Lower lobe of right lung (tissue), 2 donors: ENCODE measurements at regions not wholly inside any gene's neighbourhood (a gene's known extent, or its start where the extent isn't known, plus 50 kb on each side); places are given as distances from the start of the nearest gene placed in this dataset.

ENCODE experiments used
- ATAC-seq, 2 donors: fragments of 200-7000 bp; cut with Tn5 transposase; one replicate each; pipeline ENCODE4 v1.9.1; 2020 to 2022; ENCODE audit warnings: mild to moderate bottlenecking in 2 of 2, moderate library complexity in 2 of 2
- DNase-seq: peaks from one replicate; pipeline ENCODE4 v3.0.0-alpha.2; 2020
- H3K27ac ChIP-seq: fragments of 200-600 bp; one replicate; pipeline ENCODE4 v1.8.0; 2022
- H3K27me3 ChIP-seq: fragments of 200-600 bp; one replicate; pipeline ENCODE4 v1.8.0; 2022; ENCODE audit warnings: low read depth
- H3K36me3 ChIP-seq: fragments of 200-600 bp; one replicate; pipeline ENCODE4 v1.8.0; 2022; ENCODE audit warnings: mild to moderate bottlenecking
- H3K4me1 ChIP-seq: fragments of 200-600 bp; one replicate; pipeline ENCODE4 v1.8.0; 2022
- H3K4me3 ChIP-seq: fragments of 200-600 bp; one replicate; pipeline ENCODE4 v1.8.0; 2022; ENCODE audit warnings: mild to moderate bottlenecking
- H3K9me3 ChIP-seq: fragments of 200-600 bp; one replicate; pipeline ENCODE4 v1.8.0; 2022
- CTCF ChIP-seq: fragments of 200-600 bp; IDR thresholded peaks from one replicate; pipeline ENCODE4 v1.8.0; 2022; ENCODE audit warnings: antibody characterized with exemption, mild to moderate bottlenecking
- intact Hi-C: fragments of 100-400 bp; cut with DNase I; formaldehyde crosslinking; loops from one replicate; pipeline ENCODE4 v1.11.0; 2022
- donor health status: DM: no; HTN: yes; CAD: no; lungs with severe emphysema.

DNA sequence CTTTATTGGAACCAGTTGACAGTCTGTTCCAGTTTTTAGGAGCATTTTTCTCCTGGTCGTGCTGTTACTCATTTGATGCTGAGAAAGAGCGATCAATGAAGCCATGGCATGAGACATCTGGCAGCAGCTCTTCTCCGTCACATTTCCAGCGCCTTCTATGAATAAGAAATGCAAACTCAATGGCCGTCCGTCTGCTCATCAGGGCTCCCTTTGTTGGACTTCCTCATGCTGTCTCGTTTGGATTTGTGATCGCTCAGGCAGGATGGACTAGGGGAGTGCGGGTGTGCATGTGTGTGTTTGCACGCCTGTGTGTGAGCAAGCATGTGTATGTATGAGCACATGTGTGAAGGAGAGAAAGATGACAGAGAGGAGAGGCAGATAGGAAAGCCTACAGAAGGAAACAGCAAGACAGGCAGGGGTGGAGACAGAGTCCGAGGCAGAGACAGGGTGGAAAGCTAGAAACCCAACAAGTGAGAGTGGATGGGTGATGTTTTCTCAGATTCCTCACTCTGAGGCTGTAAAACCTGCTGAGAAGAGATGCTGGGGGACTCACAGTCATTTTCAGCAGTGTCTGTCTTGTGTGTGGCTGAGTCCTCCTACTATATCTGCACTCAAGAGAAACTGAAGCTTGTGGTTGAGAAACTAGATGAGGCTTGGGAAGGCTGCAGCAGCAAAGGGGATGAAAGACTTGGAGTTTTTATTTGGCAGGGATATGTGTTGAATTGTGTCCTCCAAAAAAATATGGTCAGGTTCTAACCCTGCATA lies 56.0 kb upstream of the CLMP start:
- ATAC-seq (no peak), DNase-seq (no peak)
- Histone ChIP-seq H3K9me3 (no peaks in the 10 kb centered on the region), H3K36me3 (no peaks in the 10 kb centered on the region), H3K27me3 (no peaks in the 10 kb centered on the region), H3K27ac (no peak overlapping the region), H3K4me3 (no peak overlapping the region), H3K4me1 (no peaks in the 10 kb centered on the region)
- TF ChIP-seq CTCF = no peak
- intact Hi-C loops = no loop called here

DNA sequence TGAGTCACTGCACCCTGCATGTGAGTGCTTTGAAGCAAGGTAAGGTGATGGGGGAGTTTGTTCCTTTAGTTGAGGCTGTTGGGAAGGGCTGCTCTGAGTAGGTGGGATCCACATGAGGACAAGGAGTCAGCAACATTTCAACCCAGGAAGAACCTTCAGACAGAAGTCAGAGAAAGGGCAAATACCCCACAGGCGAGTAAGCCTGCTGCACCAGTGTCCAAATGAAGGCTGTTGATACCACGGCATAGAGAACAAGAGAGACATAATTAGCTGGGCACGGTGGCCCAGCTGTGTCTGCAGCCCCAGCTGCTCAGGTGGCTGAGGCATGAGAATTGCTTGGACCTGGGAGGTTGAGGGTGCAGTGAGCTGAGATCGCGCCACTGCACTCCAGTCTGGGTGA lies 54.3 kb upstream of the CLMP start:
- no peaks in the 10 kb centered on the region for H3K9me3 ChIP-seq
- no peaks in the 10 kb centered on the region for H3K36me3 ChIP-seq
- H3K4me1 ChIP-seq = no peaks in the 10 kb centered on the region
- no peak for DNase-seq
- intact Hi-C loops = loop anchor here (5.0 kb wide), 1 partner anchor 137 kb away; no protein-coding TSS in a partner anchor
- H3K4me3 ChIP-seq = no peak overlapping the region
- H3K27me3 ChIP-seq = no peaks in the 10 kb centered on the region
- TF ChIP-seq CTCF = no peak
- no peak for ATAC-seq
- no peak overlapping the region for H3K27ac ChIP-seq

GRCh38 chr11:123247813-123248379 lies 52.8 kb upstream of the CLMP start:
- H3K9me3 ChIP-seq = no peaks in the 10 kb centered on the region
- intact Hi-C loops = loop anchor here (5.0 kb wide), 1 partner anchor 136 kb away; no protein-coding TSS in a partner anchor
- no peak for DNase-seq
- no peaks in the 10 kb centered on the region for H3K36me3 ChIP-seq
- no peak for ATAC-seq
- no peaks in the 10 kb centered on the region for H3K27me3 ChIP-seq
- H3K4me1 ChIP-seq = no peaks in the 10 kb centered on the region
- H3K27ac ChIP-seq = no peak overlapping the region
- TF ChIP-seq CTCF = no peak
- H3K4me3 ChIP-seq = no peak overlapping the region

GRCh38 chr11:123247496-123247799 lies 52.4 kb upstream of the CLMP start:
- H3K36me3 ChIP-seq = no peaks in the 10 kb centered on the region
- H3K27me3 ChIP-seq = no peaks in the 10 kb centered on the region
- ATAC-seq (no peak), DNase-seq (no peak)
- H3K9me3 ChIP-seq = no peaks in the 10 kb centered on the region
- no peaks in the 10 kb centered on the region for H3K4me1 ChIP-seq
- H3K27ac ChIP-seq = no peak overlapping the region
- no peak overlapping the region for H3K4me3 ChIP-seq
- no peak for TF ChIP-seq CTCF
- intact Hi-C loops = loop anchor here (5.0 kb wide), 1 partner anchor 135 kb away; no protein-coding TSS in a partner anchor

DNA sequence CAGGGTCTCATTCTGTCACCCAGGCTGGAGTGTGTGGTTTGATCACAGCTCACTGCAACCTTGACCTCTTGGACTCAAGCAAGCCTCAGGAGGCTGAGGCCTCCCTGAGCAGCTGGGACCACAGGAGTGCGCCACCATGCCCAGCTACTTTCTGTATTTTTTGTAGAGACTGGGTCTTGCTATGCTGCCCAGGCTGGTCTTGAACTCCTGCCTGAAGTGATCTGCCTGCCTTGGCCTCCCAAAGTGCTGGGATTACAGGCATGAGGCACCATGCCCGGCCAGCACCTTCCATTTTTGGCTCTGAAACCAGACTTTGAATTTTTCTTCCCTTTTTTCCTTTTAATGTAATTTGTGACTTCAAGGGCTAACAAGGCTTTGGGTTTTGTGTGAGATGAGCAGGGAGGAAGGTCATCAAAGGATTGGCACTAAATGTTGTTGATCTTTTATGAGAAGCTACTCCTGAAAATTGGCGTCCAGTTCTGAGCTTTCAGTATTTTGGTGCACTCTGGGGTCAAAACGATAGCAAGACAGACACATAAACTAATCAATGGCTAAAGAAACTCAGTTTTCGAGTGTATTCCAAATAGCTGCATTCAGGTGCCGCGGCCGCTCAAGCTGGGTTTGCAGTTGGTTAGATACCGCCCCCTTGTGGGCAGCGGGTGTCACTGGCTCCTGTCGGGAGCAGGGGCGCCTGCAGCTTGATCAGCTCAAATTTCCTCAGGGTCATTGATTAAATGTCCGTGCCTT lies 51.9 kb upstream of the CLMP start:
- DNase-seq = peak; percentile 85

More for the DNA sequence above, 51.9 kb upstream of the CLMP start:
- H3K4me1 ChIP-seq = no peaks in the 10 kb centered on the region
- peak; percentile 98 for TF ChIP-seq CTCF
- H3K4me3 ChIP-seq = no peak overlapping the region
- no peaks in the 10 kb centered on the region for H3K36me3 ChIP-seq
- intact Hi-C loops = loop anchor here (5.0 kb wide), 1 partner anchor 135 kb away; no protein-coding TSS in a partner anchor
- no peaks in the 10 kb centered on the region for H3K9me3 ChIP-seq
- peak; percentile 91 to 93 for ATAC-seq
- no peak overlapping the region for H3K27ac ChIP-seq
- H3K27me3 ChIP-seq = no peaks in the 10 kb centered on the region
